ENCODE measurements at regions not wholly inside any gene's neighbourhood (a gene's known extent, or its start where the extent isn't known, plus 50 kb on each side); places are given as distances from the start of the nearest gene placed in this dataset.

GRCh38 chr11:80967649-80968048 is 1526.8 kb upstream of the TENM4 start:
- ATAC-seq = no peak

GRCh38 chr11:80960381-80961029 is 1519.7 kb upstream of the TENM4 start:
- no peak for ATAC-seq
- TF ChIP-seq GLIS3 (CRISPR knock-in tag; IDR thresholded peaks at IDR 0.05) (no peak), ZNF8 (CRISPR knock-in tag; IDR thresholded peaks at IDR 0.05) (no peak)

More at GRCh38 chr11:80967649-80968048, 1526.8 kb upstream of the TENM4 start:
- TF ChIP-seq CSRNP3 (CRISPR knock-in tag; IDR thresholded peaks at IDR 0.05) (no peak), ZNF8 (CRISPR knock-in tag; IDR thresholded peaks at IDR 0.05) (no peak), ISL1 (CRISPR knock-in tag; IDR thresholded peaks at IDR 0.05) (no peak), OSR1 (CRISPR knock-in tag; IDR thresholded peaks at IDR 0.05) (no peak), ZNF565 (CRISPR knock-in tag; conservative IDR thresholded peaks at IDR 0.05; ENCODE audit: low read depth) (no peak), BACH2 (CRISPR knock-in tag; IDR thresholded peaks at IDR 0.05; ENCODE audit: borderline replicate concordance) (no peak), ESRRG (CRISPR knock-in tag; IDR thresholded peaks at IDR 0.05) (no peak), TSHZ2 (CRISPR knock-in tag; IDR thresholded peaks at IDR 0.05) (no peak), ZNF70 (CRISPR knock-in tag; IDR thresholded peaks at IDR 0.05) (no peak), CSDC2 (CRISPR knock-in tag; IDR thresholded peaks at IDR 0.05) (no peak), TOX (CRISPR knock-in tag; IDR thresholded peaks at IDR 0.05; ENCODE audit: borderline replicate concordance) (no peak), SNAI2 (CRISPR knock-in tag; IDR thresholded peaks at IDR 0.05) (no peak), ZFP30 (CRISPR knock-in tag; IDR thresholded peaks at IDR 0.05) (no peak), RARB (CRISPR knock-in tag; IDR thresholded peaks at IDR 0.05) (no peak), PATZ1 (CRISPR knock-in tag; IDR thresholded peaks at IDR 0.05; ENCODE audit: borderline replicate concordance) (no peak), TCF4 (CRISPR knock-in tag; IDR thresholded peaks at IDR 0.05; ENCODE audit: borderline replicate concordance) (no peak), CREB5 (CRISPR knock-in tag; IDR thresholded peaks at IDR 0.05; ENCODE audit: low read depth) (no peak), PPARA (CRISPR knock-in tag; IDR thresholded peaks at IDR 0.05; ENCODE audit: borderline replicate concordance) (no peak), ZC3H10 (CRISPR knock-in tag; IDR thresholded peaks at IDR 0.05) (no peak)

GRCh38 chr11:80959751-80960150 is 1518.9 kb upstream of the TENM4 start:
- no peak for ATAC-seq
- TF ChIP-seq CSDC2 (CRISPR knock-in tag; IDR thresholded peaks at IDR 0.05) = no peak
- TF ChIP-seq CREB5 (CRISPR knock-in tag; IDR thresholded peaks at IDR 0.05; ENCODE audit: low read depth) = no peak
- no peak for TF ChIP-seq ZNF565 (CRISPR knock-in tag; conservative IDR thresholded peaks at IDR 0.05; ENCODE audit: low read depth)
- no peak for TF ChIP-seq ESRRG (CRISPR knock-in tag; IDR thresholded peaks at IDR 0.05)
- TF ChIP-seq TSHZ2 (CRISPR knock-in tag; IDR thresholded peaks at IDR 0.05) = no peak
- TF ChIP-seq CSRNP3 (CRISPR knock-in tag; IDR thresholded peaks at IDR 0.05) = no peak
- TF ChIP-seq ZFP3 (CRISPR knock-in tag; IDR thresholded peaks at IDR 0.05) = no peak
- TF ChIP-seq OSR1 (CRISPR knock-in tag; IDR thresholded peaks at IDR 0.05) = no peak
- TF ChIP-seq PPARA (CRISPR knock-in tag; IDR thresholded peaks at IDR 0.05; ENCODE audit: borderline replicate concordance) = no peak
- TF ChIP-seq TCF4 (CRISPR knock-in tag; IDR thresholded peaks at IDR 0.05; ENCODE audit: borderline replicate concordance) = no peak
- no peak for TF ChIP-seq ISL1 (CRISPR knock-in tag; IDR thresholded peaks at IDR 0.05)
- no peak for TF ChIP-seq ZFP30 (CRISPR knock-in tag; IDR thresholded peaks at IDR 0.05)
- TF ChIP-seq RARB (CRISPR knock-in tag; IDR thresholded peaks at IDR 0.05) = no peak
- TF ChIP-seq POU6F1 (CRISPR knock-in tag; IDR thresholded peaks at IDR 0.05; ENCODE audit: borderline replicate concordance, low read depth) = no peak

Measured in SK-N-SH treated with all-trans-retinoic acid at 6 μM for 48 hours (cell line).